Upper lobe of left lung (tissue), 4 donors: ENCODE measurements at regions not wholly inside any gene's neighbourhood (a gene's known extent, or its start where the extent isn't known, plus 50 kb on each side); places are given as distances from the start of the nearest gene placed in this dataset.

ENCODE experiments used
- EP300 ChIP-seq, 4 donors: sonication (generic); formaldehyde crosslinking; IDR thresholded peaks; one replicate each; pipeline ENCODE4 v1.5.1; 2017; ENCODE audit warnings: antibody characterized with exemption in 4 of 4, control low read depth in 2 of 4
- POLR2A ChIP-seq, 4 donors: fragments of 450-650 bp; IDR thresholded peaks; one replicate each; pipeline ENCODE4 v1.5.1; 2016 to 2017; ENCODE audit warnings: antibody characterized with exemption in 4 of 4, mild to moderate bottlenecking in 2 of 4
- POLR2AphosphoS5 ChIP-seq, 2 donors: sonication (generic); formaldehyde crosslinking; IDR thresholded peaks; one replicate each; pipeline ENCODE4 v1.5.1; 2017; ENCODE audit warnings: antibody characterized with exemption in 2 of 2
- TF ChIP-seq, protein P1 (sequence below), 6 experiments: fragments of 450-650 bp in 4 of 6; fragments of 200-600 bp in 2 of 6; sonication (generic) in 2 of 6; IDR thresholded peaks; one replicate each; pipeline ENCODE4 v1.5.1; 2016 to 2019; ENCODE audit warnings: antibody characterized with exemption in 6 of 6

DNA sequence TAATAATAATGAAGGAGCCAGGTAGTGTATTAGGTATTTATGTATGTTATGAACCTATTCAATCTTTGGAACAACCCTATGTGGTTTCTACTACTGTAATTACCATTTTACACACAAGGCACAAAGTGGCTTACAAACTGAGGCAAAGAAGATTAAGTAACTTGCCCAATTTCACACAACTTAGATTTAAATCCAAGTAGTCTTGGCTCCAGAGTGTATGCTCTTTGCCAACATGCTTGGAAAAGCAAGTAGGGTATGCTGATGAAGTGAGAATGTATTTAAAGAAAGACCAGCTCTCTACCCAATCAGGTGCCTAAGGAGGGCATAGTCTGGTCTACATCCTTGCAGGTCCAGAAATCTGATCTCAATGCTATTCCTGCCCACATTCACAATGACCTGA is 463.2 kb downstream of the METTL15 start:
- no peak for TF ChIP-seq POLR2AphosphoS5 (IDR thresholded peaks at IDR 0.05)
- TF ChIP-seq POLR2A (IDR thresholded peaks at IDR 0.05), result no peak
- TF ChIP-seq, protein P1, sequence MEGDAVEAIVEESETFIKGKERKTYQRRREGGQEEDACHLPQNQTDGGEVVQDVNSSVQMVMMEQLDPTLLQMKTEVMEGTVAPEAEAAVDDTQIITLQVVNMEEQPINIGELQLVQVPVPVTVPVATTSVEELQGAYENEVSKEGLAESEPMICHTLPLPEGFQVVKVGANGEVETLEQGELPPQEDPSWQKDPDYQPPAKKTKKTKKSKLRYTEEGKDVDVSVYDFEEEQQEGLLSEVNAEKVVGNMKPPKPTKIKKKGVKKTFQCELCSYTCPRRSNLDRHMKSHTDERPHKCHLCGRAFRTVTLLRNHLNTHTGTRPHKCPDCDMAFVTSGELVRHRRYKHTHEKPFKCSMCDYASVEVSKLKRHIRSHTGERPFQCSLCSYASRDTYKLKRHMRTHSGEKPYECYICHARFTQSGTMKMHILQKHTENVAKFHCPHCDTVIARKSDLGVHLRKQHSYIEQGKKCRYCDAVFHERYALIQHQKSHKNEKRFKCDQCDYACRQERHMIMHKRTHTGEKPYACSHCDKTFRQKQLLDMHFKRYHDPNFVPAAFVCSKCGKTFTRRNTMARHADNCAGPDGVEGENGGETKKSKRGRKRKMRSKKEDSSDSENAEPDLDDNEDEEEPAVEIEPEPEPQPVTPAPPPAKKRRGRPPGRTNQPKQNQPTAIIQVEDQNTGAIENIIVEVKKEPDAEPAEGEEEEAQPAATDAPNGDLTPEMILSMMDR (IDR thresholded peaks at IDR 0.05), result no peak
- no peak for TF ChIP-seq EP300 (IDR thresholded peaks at IDR 0.05)
